Stomach (tissue), 4 donors: ENCODE measurements at regions not wholly inside any gene's neighbourhood (a gene's known extent, or its start where the extent isn't known, plus 50 kb on each side); places are given as distances from the start of the nearest gene placed in this dataset.
"Not testable (repeated sequence)": the region's sequence is repeated elsewhere in the genome, so short reads cannot be mapped to it uniquely, and the experiment has no call there.

ENCODE experiments used
- EP300 ChIP-seq: sonication (generic); formaldehyde crosslinking; IDR thresholded peaks from one replicate; pipeline ENCODE4 v1.6.1; 2017; ENCODE audit warnings: antibody characterized with exemption
- POLR2A ChIP-seq, 4 donors: fragments of 450-650 bp; IDR thresholded peaks; one replicate each; pipeline ENCODE4 v1.6.1; 2016; ENCODE audit warnings: antibody characterized with exemption in 4 of 4, control low read depth in 2 of 4, mild to moderate bottlenecking in 1 of 4, moderate library complexity in 1 of 4
- POLR2AphosphoS5 ChIP-seq, 3 donors: sonication (generic); formaldehyde crosslinking; IDR thresholded peaks; one replicate each; pipeline ENCODE4 v1.6.1; 2016; ENCODE audit warnings: antibody characterized with exemption in 3 of 3
- TF ChIP-seq, protein P1 (sequence below), 7 experiments: fragments of 450-650 bp in 4 of 7; fragments of 200-600 bp in 3 of 7; sonication (generic) in 3 of 7; IDR thresholded peaks; one replicate each; pipeline ENCODE4 v1.5.1; 2016 to 2019; ENCODE audit warnings: antibody characterized with exemption in 7 of 7, control low read depth in 2 of 7, mild to moderate bottlenecking in 1 of 7

DNA sequence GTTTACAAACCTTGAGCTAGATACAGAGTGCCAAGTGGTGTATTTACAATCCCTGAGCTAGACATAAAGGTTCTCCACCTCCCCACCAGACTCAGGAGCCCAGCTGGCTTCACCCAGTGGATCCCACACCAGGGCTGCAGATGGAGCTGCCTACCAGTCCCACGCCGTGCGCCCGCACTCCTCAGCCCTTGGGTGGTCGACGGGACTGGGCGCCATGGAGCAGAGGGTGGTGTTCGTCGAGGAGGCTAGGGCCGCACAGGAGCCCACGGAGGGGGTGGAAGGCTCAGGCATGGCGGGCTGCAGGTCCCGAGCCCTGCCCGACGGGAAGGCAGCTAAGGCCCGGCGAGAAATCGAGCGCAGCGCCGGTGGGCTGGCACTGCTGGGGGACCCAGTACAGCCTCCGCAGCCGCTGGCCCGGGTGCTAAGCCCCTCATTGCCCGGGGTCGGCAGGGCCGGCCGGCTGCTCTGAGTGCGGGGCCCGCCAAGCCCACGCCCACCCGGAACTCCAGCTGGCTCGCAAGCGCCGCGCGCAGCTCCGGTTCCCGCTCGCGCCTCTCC is 421.1 kb upstream of the BCHE start:
- TF ChIP-seq, protein P1, sequence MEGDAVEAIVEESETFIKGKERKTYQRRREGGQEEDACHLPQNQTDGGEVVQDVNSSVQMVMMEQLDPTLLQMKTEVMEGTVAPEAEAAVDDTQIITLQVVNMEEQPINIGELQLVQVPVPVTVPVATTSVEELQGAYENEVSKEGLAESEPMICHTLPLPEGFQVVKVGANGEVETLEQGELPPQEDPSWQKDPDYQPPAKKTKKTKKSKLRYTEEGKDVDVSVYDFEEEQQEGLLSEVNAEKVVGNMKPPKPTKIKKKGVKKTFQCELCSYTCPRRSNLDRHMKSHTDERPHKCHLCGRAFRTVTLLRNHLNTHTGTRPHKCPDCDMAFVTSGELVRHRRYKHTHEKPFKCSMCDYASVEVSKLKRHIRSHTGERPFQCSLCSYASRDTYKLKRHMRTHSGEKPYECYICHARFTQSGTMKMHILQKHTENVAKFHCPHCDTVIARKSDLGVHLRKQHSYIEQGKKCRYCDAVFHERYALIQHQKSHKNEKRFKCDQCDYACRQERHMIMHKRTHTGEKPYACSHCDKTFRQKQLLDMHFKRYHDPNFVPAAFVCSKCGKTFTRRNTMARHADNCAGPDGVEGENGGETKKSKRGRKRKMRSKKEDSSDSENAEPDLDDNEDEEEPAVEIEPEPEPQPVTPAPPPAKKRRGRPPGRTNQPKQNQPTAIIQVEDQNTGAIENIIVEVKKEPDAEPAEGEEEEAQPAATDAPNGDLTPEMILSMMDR (IDR thresholded peaks at IDR 0.05), result not testable (repeated sequence)
- TF ChIP-seq POLR2A (IDR thresholded peaks at IDR 0.05); POLR2AphosphoS5 (IDR thresholded peaks at IDR 0.05); EP300: not testable (repeated sequence)
